ENCODE measurements at regions not wholly inside any gene's neighbourhood (a gene's known extent, or its start where the extent isn't known, plus 50 kb on each side); places are given as distances from the start of the nearest gene placed in this dataset.
"Not testable (repeated sequence)": the region's sequence is repeated elsewhere in the genome, so short reads cannot be mapped to it uniquely, and the experiment has no call there.

GRCh38 chr12:59517522-59517921 is 78.3 kb upstream of the SLC16A7 start:
- Histone ChIP-seq H3K9me3 (ENCODE audit: control insufficient read depth, insufficient read depth, low read length) (no peaks in the 10 kb centered on the region), H3K4me1 (ENCODE audit: insufficient read depth, low read length) (no peaks in the 10 kb centered on the region), H3K9ac (ENCODE audit: low read depth, low read length) (no peak overlapping the region), H3K36me3 (ENCODE audit: insufficient read depth, low read length) (no peaks in the 10 kb centered on the region)

DNA sequence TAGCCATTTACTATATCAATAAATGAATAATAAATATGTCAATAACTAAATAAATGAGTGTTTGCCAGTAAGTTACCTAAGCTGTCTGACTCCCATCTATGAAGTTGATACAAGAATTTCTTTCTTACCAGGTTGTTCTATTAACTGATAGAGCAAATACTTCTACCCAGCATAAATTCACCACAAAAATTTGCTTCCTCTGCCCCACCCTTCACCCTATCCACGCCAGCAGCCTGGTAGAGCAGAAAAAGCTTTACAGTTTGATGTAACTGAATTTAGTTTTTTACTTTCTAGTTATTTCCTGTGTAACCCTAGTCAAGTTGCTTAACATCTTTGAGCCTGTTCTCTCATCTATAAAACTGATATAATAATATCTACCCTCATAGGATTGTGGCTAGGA is 94.9 kb upstream of the SLC16A7 start:
- Histone ChIP-seq H3K9me3 (ENCODE audit: control insufficient read depth, insufficient read depth, low read length) (no peaks in the 10 kb centered on the region), H3K9ac (ENCODE audit: low read depth, low read length) (no peak overlapping the region), H3K36me3 (ENCODE audit: insufficient read depth, low read length) (no peaks in the 10 kb centered on the region), H3K4me1 (ENCODE audit: insufficient read depth, low read length) (peaks cover 19% of the 10 kb centered on the region)

DNA sequence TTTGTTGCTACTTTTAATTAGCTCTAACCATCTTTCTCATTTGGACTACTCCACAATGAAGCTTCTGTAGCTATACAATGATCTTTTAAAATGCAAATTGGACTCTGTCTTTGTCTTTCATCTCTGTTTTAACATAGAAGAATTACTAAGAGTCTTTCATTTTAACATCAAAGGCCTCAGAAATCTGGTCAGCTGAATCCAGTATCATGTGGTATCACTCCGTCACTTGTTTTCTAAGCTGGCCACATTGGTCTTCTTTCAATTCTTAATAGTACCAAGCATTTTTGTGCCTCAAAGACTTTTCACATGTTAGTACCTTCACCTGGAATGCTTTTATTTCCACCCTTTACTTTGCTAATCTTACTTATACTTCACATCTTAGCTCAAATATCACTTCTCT is 95.5 kb upstream of the SLC16A7 start:
- Histone ChIP-seq H3K9ac (ENCODE audit: low read depth, low read length) (no peak overlapping the region), H3K36me3 (ENCODE audit: insufficient read depth, low read length) (no peaks in the 10 kb centered on the region), H3K4me1 (ENCODE audit: insufficient read depth, low read length) (peaks cover 19% of the 10 kb centered on the region), H3K9me3 (ENCODE audit: control insufficient read depth, insufficient read depth, low read length) (no peaks in the 10 kb centered on the region)

- H3K36me3 ChIP-seq (ENCODE audit: insufficient read depth, low read length) = no peaks in the 10 kb centered on the region
- no peaks in the 10 kb centered on the region for H3K9me3 ChIP-seq (ENCODE audit: control insufficient read depth, insufficient read depth, low read length)
- peaks cover 19% of the 10 kb centered on the region for H3K4me1 ChIP-seq (ENCODE audit: insufficient read depth, low read length)
- no peak overlapping the region for H3K9ac ChIP-seq (ENCODE audit: low read depth, low read length)
These were observed 96.1 kb upstream of the SLC16A7 start for GRCh38 chr12:59499774-59500173.

GRCh38 chr12:59494617-59495016 is 101.2 kb upstream of the SLC16A7 start:
- 0 out of 2 replicates have a peak, but pooled peaks cover 4% of the 10 kb centered on the region for H3K4me1 ChIP-seq (ENCODE audit: insufficient read depth, low read length)
- no peak overlapping the region for H3K9ac ChIP-seq (ENCODE audit: low read depth, low read length)
- no peaks in the 10 kb centered on the region for H3K9me3 ChIP-seq (ENCODE audit: control insufficient read depth, insufficient read depth, low read length)
- H3K36me3 ChIP-seq (ENCODE audit: insufficient read depth, low read length) = no peaks in the 10 kb centered on the region

GRCh38 chr12:59491877-59492276 is 104.0 kb upstream of the SLC16A7 start:
- no peaks in the 10 kb centered on the region for H3K4me1 ChIP-seq (ENCODE audit: insufficient read depth, low read length)
- H3K9me3 ChIP-seq (ENCODE audit: control insufficient read depth, insufficient read depth, low read length) = no peaks in the 10 kb centered on the region
- no peak overlapping the region for H3K9ac ChIP-seq (ENCODE audit: low read depth, low read length)
- H3K36me3 ChIP-seq (ENCODE audit: insufficient read depth, low read length) = no peaks in the 10 kb centered on the region

DNA sequence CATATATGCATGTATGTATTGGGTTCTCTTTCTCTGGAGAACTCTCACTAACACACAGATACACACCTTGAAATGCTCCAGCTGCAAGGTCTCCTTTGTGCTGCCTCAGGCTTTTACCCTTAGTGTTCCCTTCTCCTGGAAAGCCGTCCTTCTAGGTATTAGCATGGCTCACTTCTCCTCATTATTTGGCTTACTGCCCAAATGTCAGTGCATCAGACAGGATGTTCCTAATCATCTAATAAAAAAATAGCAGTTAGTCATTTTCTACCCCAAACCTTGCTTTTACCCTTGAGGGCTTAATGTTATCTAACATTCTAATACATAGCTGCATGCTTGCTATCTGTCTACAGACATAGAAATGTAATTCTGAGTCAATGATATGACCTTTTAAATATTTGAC is 109.0 kb upstream of the SLC16A7 start:
- no peaks in the 10 kb centered on the region for H3K9me3 ChIP-seq (ENCODE audit: control insufficient read depth, insufficient read depth, low read length)
- no peaks in the 10 kb centered on the region for H3K36me3 ChIP-seq (ENCODE audit: insufficient read depth, low read length)
- no peak overlapping the region for H3K9ac ChIP-seq (ENCODE audit: low read depth, low read length)
- H3K4me1 ChIP-seq (ENCODE audit: insufficient read depth, low read length) = no peaks in the 10 kb centered on the region

- Histone ChIP-seq H3K9me3 (ENCODE audit: control insufficient read depth, insufficient read depth, low read length) (no peaks in the 10 kb centered on the region), H3K4me1 (ENCODE audit: insufficient read depth, low read length) (no peaks in the 10 kb centered on the region), H3K36me3 (ENCODE audit: insufficient read depth, low read length) (no peaks in the 10 kb centered on the region), H3K9ac (ENCODE audit: low read depth, low read length) (no peak overlapping the region)
These were observed 111.3 kb upstream of the SLC16A7 start for GRCh38 chr12:59484575-59484974.

GRCh38 chr12:59474236-59474635 is 121.6 kb upstream of the SLC16A7 start:
- H3K9me3 ChIP-seq (ENCODE audit: control insufficient read depth, insufficient read depth, low read length); H3K36me3 ChIP-seq (ENCODE audit: insufficient read depth, low read length); H3K4me1 ChIP-seq (ENCODE audit: insufficient read depth, low read length); H3K9ac ChIP-seq (ENCODE audit: low read depth, low read length): not testable (repeated sequence)

DNA sequence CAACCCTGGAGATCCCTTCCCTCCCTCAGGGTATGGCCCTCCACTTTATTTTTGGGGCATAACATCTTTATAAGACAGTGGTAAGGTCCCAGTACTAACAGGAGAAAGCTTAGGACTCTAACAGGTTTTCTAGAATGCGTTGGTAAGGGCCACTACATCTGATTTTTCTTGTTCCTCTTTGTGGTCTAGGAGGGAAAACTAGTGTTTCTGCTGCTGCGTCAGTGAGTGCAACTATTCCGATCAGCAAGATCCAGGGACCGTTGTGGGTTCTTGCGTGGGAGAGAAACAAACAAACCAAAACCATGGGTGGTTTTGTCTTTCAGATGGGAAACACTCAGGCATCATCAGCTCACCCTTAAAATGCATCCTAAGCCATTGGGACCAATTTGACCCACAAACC is 123.6 kb upstream of the SLC16A7 start:
- H3K4me1 ChIP-seq (ENCODE audit: insufficient read depth, low read length) = no peaks in the 10 kb centered on the region
- no peak overlapping the region for H3K9ac ChIP-seq (ENCODE audit: low read depth, low read length)
- no peaks in the 10 kb centered on the region; the same call in 1 of the 2 replicates for H3K36me3 ChIP-seq (ENCODE audit: insufficient read depth, low read length)
- H3K9me3 ChIP-seq (ENCODE audit: control insufficient read depth, insufficient read depth, low read length) = no peaks in the 10 kb centered on the region

DNA sequence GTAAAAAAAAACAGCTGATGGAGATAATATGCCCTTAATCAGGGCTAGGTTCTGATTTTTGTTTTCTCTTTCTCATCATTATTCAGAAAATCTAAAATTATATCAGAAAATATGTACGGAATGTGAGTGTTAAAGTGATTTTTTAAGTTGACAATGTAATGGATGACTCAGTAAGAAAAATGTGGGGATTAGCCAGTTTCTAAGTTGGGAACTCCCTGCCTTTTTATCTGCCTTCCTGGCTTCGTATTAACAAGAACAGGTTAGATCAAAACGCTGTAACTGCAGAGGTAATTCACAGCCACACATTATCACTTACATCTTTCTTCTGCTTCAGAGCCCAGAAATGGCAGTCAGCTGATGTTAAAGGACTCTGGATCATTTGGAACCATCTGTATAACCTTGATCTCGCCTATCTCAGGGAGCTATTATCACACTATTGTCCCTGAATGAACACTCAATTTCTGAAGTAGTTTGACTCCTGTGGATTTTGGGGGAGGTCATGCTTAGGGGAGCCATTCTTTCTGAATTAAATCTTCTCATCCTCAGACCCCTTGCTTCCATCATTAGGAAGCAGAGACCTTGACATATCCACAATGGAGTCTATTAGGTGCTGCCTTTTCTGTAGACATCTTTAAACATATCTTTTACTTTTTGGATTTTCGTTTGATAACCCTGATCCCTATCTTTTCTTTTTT is 135.7 kb upstream of the SLC16A7 start:
- Histone ChIP-seq H3K9me3 (ENCODE audit: control insufficient read depth, insufficient read depth, low read length) (no peaks in the 10 kb centered on the region), H3K4me1 (ENCODE audit: insufficient read depth, low read length) (peaks cover 5% of the 10 kb centered on the region; the same call in 1 of the 2 replicates), H3K36me3 (ENCODE audit: insufficient read depth, low read length) (no peaks in the 10 kb centered on the region), H3K9ac (ENCODE audit: low read depth, low read length) (no peak overlapping the region)

DNA sequence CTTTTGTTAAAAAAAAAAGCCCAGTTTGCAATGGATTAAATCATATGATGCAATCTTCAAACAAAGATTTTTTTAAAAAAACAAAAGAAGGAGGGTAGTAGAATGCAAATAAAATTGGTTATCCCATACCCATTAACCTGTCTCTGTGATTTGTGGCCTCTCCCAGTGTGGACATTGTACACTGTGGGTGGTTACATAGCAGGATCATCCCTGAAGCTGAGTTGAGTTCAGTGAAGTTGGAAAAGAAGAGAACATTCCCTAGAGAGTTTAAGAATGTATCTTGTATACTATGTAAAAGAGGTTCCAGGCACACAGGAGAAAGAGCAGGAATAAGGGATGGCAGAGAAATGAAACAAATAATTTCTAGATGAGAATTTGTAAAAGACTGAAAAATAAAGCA is 142.4 kb upstream of the SLC16A7 start:
- Histone ChIP-seq H3K4me1 (ENCODE audit: insufficient read depth, low read length) (no peaks in the 10 kb centered on the region), H3K9ac (ENCODE audit: low read depth, low read length) (no peak overlapping the region), H3K9me3 (ENCODE audit: control insufficient read depth, insufficient read depth, low read length) (no peaks in the 10 kb centered on the region), H3K36me3 (ENCODE audit: insufficient read depth, low read length) (no peaks in the 10 kb centered on the region)

DNA sequence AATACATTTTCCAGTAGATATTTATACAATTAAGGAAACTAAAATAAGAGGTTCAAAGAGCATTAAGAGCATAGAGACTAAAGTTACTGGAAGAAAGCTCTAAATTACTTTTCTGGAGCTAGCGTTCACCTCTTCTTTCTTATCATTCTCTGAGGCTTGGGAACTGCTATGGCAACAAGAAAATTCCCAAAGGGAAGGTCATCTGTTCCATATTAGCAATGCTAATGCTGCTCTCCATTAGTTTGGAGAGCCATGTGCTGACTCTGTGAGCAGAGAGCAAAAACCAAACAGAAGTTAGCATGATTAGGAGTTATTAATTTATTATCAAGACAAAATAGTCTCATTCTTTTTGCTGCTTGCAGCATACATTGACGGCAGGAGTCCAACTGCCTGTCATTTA is 143.1 kb upstream of the SLC16A7 start:
- peaks cover 7% of the 10 kb centered on the region; the same call in 1 of the 2 replicates for H3K4me1 ChIP-seq (ENCODE audit: insufficient read depth, low read length)
- H3K36me3 ChIP-seq (ENCODE audit: insufficient read depth, low read length) = no peaks in the 10 kb centered on the region
- H3K9ac ChIP-seq (ENCODE audit: low read depth, low read length) = no peak overlapping the region
- H3K9me3 ChIP-seq (ENCODE audit: control insufficient read depth, insufficient read depth, low read length) = no peaks in the 10 kb centered on the region

DNA sequence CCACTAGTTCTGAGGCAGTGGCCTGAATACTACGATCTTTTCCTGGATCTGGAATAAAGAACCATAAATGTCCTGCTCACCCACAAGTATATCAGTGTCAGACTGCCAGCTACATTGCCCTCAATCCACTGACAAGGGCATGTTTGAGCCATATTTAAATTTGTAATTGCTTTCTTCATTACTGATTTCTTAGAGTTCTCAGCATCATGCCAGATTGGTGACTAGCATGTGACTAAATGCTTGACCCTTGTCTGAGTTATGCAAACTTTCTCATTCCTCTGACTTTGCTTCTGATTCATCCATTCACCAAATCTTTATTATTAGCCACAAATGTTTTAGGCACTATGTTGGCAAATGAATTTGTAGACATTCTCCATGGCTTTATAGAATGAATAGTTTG is 143.6 kb upstream of the SLC16A7 start:
- Histone ChIP-seq H3K4me1 (ENCODE audit: insufficient read depth, low read length) (peaks cover 7% of the 10 kb centered on the region; the same call in 1 of the 2 replicates), H3K9me3 (ENCODE audit: control insufficient read depth, insufficient read depth, low read length) (no peaks in the 10 kb centered on the region), H3K36me3 (ENCODE audit: insufficient read depth, low read length) (no peaks in the 10 kb centered on the region), H3K9ac (ENCODE audit: low read depth, low read length) (no peak overlapping the region)

- H3K9ac ChIP-seq (ENCODE audit: low read depth, low read length) = no peak overlapping the region
- peaks cover 7% of the 10 kb centered on the region for H3K9me3 ChIP-seq (ENCODE audit: control insufficient read depth, insufficient read depth, low read length)
- H3K36me3 ChIP-seq (ENCODE audit: insufficient read depth, low read length) = no peaks in the 10 kb centered on the region
- peaks cover 7% of the 10 kb centered on the region; the same call in 1 of the 2 replicates for H3K4me1 ChIP-seq (ENCODE audit: insufficient read depth, low read length)
These were observed 149.7 kb upstream of the SLC16A7 start for GRCh38 chr12:59446116-59446515.

Measured in ES-I3 (cell line).